ENCODE measurements at regions not wholly inside any gene's neighbourhood (a gene's known extent, or its start where the extent isn't known, plus 50 kb on each side); places are given as distances from the start of the nearest gene placed in this dataset.

GRCh38 chr13:99078017-99078771 lies 100.3 kb upstream of the DOCK9 start:
- TF ChIP-seq EP300 (IDR thresholded peaks at IDR 0.05) (no peak), CTCF (IDR thresholded peaks at IDR 0.05) (no peak), POLR2A (IDR thresholded peaks at IDR 0.05) (no peak), POLR2AphosphoS5 (IDR thresholded peaks at IDR 0.05) (no peak)
